IPS-15b (cell line): ENCODE measurements at regions not wholly inside any gene's neighbourhood (a gene's known extent, or its start where the extent isn't known, plus 50 kb on each side); places are given as distances from the start of the nearest gene placed in this dataset.

Experiments
- H3K27me3 ChIP-seq: one replicate; pipeline ENCODE4 v1.6.1; 2013; ENCODE audit warnings: low read length; ENCODE audit not compliant: control insufficient read depth, insufficient read depth
- H3K36me3 ChIP-seq: one replicate; pipeline ENCODE4 v1.6.1; 2013; ENCODE audit warnings: low read length; ENCODE audit not compliant: control insufficient read depth, insufficient read depth
- H3K4me1 ChIP-seq: one replicate; pipeline ENCODE4 v1.6.1; 2013; ENCODE audit warnings: mild to moderate bottlenecking, low read length; ENCODE audit not compliant: control insufficient read depth, insufficient read depth
- H3K4me3 ChIP-seq: one replicate; pipeline ENCODE4 v1.5.1; 2013; ENCODE audit warnings: low read depth, low read length
- H3K9ac ChIP-seq: one replicate; pipeline ENCODE4 v1.6.1; 2013; ENCODE audit warnings: low read depth, mild to moderate bottlenecking, low read length
- H3K9me3 ChIP-seq: one replicate; pipeline ENCODE4 v1.6.1; 2013; ENCODE audit warnings: mild to moderate bottlenecking, low read length; ENCODE audit not compliant: control insufficient read depth, insufficient read depth

- Histone ChIP-seq H3K4me3 (no peak overlapping the region), H3K36me3 (no peaks in the 10 kb centered on the region), H3K27me3 (no peaks in the 10 kb centered on the region), H3K9ac (no peak overlapping the region), H3K9me3 (no peaks in the 10 kb centered on the region), H3K4me1 (no peaks in the 10 kb centered on the region)
Measured at GRCh38 chr3:124504332-124505059, 225.8 kb upstream of the UMPS start.

GRCh38 chr3:124509884-124510283 lies 220.4 kb upstream of the UMPS start:
- peaks cover 5% of the 10 kb centered on the region for H3K4me1 ChIP-seq
- H3K9ac ChIP-seq = no peak overlapping the region
- H3K27me3 ChIP-seq = no peaks in the 10 kb centered on the region
- H3K4me3 ChIP-seq = no peak overlapping the region
- H3K9me3 ChIP-seq = no peaks in the 10 kb centered on the region
- H3K36me3 ChIP-seq = no peaks in the 10 kb centered on the region

GRCh38 chr3:124510290-124510689 lies 220.0 kb upstream of the UMPS start:
- Histone ChIP-seq H3K27me3 (no peaks in the 10 kb centered on the region), H3K9ac (no peak overlapping the region), H3K9me3 (no peaks in the 10 kb centered on the region), H3K4me1 (peaks cover 5% of the 10 kb centered on the region), H3K36me3 (no peaks in the 10 kb centered on the region), H3K4me3 (no peak overlapping the region)

GRCh38 chr3:124512881-124513609 lies 217.2 kb upstream of the UMPS start:
- peaks cover 5% of the 10 kb centered on the region for H3K4me1 ChIP-seq
- H3K4me3 ChIP-seq = no peak overlapping the region
- no peaks in the 10 kb centered on the region for H3K9me3 ChIP-seq
- H3K27me3 ChIP-seq = no peaks in the 10 kb centered on the region
- H3K36me3 ChIP-seq = no peaks in the 10 kb centered on the region
- H3K9ac ChIP-seq = no peak overlapping the region

- Histone ChIP-seq H3K27me3 (no peaks in the 10 kb centered on the region), H3K4me3 (no peak overlapping the region)
Measured at GRCh38 chr3:124513610-124513997, 216.6 kb upstream of the UMPS start.

GRCh38 chr3:124514683-124515082 lies 215.6 kb upstream of the UMPS start:
- Histone ChIP-seq H3K36me3 (no peaks in the 10 kb centered on the region), H3K4me1 (peaks cover 5% of the 10 kb centered on the region), H3K27me3 (no peaks in the 10 kb centered on the region), H3K9ac (no peak overlapping the region), H3K9me3 (no peaks in the 10 kb centered on the region), H3K4me3 (no peak overlapping the region)

More at GRCh38 chr3:124513610-124513997, 216.6 kb upstream of the UMPS start:
- no peak overlapping the region for H3K9ac ChIP-seq
- no peaks in the 10 kb centered on the region for H3K36me3 ChIP-seq
- no peaks in the 10 kb centered on the region for H3K9me3 ChIP-seq
- H3K4me1 ChIP-seq = peaks cover 5% of the 10 kb centered on the region

GRCh38 chr3:124516333-124516732 lies 213.9 kb upstream of the UMPS start:
- H3K4me1 ChIP-seq = peaks cover 8% of the 10 kb centered on the region
- H3K36me3 ChIP-seq = no peaks in the 10 kb centered on the region
- H3K9ac ChIP-seq = no peak overlapping the region
- H3K27me3 ChIP-seq = no peaks in the 10 kb centered on the region
- no peak overlapping the region for H3K4me3 ChIP-seq
- H3K9me3 ChIP-seq = no peaks in the 10 kb centered on the region

- Histone ChIP-seq H3K9ac (no peak overlapping the region), H3K27me3 (no peaks in the 10 kb centered on the region), H3K4me3 (no peak overlapping the region), H3K9me3 (no peaks in the 10 kb centered on the region), H3K4me1 (peaks cover 8% of the 10 kb centered on the region), H3K36me3 (no peaks in the 10 kb centered on the region)
Measured at GRCh38 chr3:124517306-124517705, 212.9 kb upstream of the UMPS start.

GRCh38 chr3:124518350-124518749 lies 211.9 kb upstream of the UMPS start:
- H3K36me3 ChIP-seq = no peaks in the 10 kb centered on the region
- H3K4me3 ChIP-seq = no peak overlapping the region
- H3K9me3 ChIP-seq = no peaks in the 10 kb centered on the region
- no peaks in the 10 kb centered on the region for H3K27me3 ChIP-seq
- H3K9ac ChIP-seq = no peak overlapping the region
- H3K4me1 ChIP-seq = peaks cover 5% of the 10 kb centered on the region

GRCh38 chr3:124519591-124520194 lies 210.6 kb upstream of the UMPS start:
- H3K27me3 ChIP-seq = no peaks in the 10 kb centered on the region
- no peaks in the 10 kb centered on the region for H3K9me3 ChIP-seq
- H3K9ac ChIP-seq = no peak overlapping the region
- no peaks in the 10 kb centered on the region for H3K36me3 ChIP-seq
- H3K4me3 ChIP-seq = no peak overlapping the region
- H3K4me1 ChIP-seq = peaks cover 3% of the 10 kb centered on the region

- H3K27me3 ChIP-seq = no peaks in the 10 kb centered on the region
- H3K9ac ChIP-seq = no peak overlapping the region
Measured at GRCh38 chr3:124520970-124521369, 209.3 kb upstream of the UMPS start.

More at GRCh38 chr3:124520970-124521369, 209.3 kb upstream of the UMPS start:
- no peaks in the 10 kb centered on the region for H3K36me3 ChIP-seq
- peaks cover 3% of the 10 kb centered on the region for H3K4me1 ChIP-seq
- H3K4me3 ChIP-seq = no peak overlapping the region
- H3K9me3 ChIP-seq = no peaks in the 10 kb centered on the region
